IPS DF 19.7 (cell line): ENCODE measurements at regions not wholly inside any gene's neighbourhood (a gene's known extent, or its start where the extent isn't known, plus 50 kb on each side); places are given as distances from the start of the nearest gene placed in this dataset.

Experiments used
- DNase-seq: peaks from one replicate; pipeline ENCODE4 v3.0.0-alpha.2; 2013; ENCODE audit warnings: low read depth, low spot score

DNA sequence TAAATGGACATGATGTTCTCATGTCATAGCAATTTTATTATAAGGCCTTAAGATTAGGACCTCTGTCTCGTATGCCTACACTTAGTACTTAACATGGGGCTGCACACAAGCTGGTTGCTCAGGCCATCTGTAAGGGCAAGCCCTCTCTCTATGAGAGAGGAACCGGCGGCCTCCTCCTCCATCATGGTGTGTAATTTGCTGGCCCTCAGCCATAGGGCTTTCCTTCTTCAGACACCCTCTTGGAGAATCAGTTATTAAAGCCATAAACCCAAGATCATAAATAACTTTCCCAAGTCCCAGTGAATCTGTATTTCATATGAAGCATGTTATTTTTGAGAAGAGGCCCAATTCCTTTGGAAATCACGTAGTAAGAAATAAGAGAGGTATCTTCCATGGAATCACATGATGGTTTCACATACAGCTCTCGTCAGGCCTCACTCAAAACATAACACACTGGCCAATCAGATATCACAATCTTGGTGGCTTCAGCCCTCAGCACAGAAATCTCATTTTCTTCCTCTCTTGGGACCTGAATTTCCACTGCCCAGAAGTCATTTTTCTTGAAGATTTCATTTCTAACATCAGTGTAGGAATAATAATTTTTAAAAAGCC lies 92.6 kb downstream of the RDH14 start:
- DNase-seq: no peak

DNA sequence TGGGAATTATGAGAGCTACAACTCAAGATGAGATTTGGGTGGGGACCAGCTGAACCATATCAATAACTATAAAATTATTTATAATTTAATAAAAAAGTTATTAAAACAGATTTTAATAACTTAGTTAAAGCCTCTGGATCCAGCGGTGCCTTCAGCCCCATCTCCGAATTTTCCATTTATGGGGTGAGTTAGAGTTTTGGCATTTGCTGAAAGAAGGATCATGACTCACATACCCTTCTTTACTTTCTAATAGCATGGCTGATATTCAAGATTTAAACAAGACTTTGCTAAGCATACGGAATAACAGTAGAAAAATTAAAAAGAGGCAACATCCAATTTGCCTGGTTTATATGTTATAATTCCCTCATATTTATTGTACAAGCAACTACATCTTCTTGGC lies 94.5 kb downstream of the RDH14 start:
- DNase-seq: no peak

DNA sequence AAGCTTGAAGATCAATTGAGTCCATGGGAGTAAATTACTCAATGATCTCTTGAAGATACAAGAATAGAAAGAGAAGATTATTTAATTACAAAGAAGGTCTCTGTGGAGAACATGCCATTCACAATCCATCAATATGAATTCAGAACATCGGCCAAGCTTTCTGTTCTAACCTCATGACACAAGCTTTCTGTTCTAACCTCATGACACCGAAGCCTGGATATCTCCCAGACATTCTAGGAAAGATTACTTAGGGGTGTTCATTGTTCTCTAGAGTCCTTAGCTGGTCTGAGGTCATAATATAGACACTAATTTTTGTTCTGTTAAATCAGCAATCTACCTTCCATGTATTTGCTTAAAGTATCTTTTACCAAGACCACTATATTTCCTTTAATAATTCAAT lies 95.5 kb downstream of the RDH14 start:
- no peak for DNase-seq

DNA sequence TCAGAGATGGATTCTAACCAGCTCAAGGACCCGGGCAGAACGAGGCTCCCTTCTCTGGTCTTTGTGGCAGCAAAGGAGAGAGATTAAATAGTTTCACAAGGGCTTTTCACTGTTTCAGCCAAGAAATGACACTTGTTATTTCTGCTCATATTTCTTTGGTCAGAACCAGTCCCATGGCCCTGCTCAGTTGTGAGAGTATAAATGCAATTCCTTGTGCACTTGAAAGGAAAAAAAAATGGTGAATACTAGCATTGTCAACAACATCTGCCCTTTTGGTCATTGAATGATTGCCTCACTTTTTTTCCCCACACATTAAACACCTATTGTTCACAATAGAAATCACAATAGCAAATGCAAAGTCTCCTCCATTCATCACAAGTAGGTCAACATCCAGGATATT lies 104.4 kb downstream of the RDH14 start:
- DNase-seq: no peak

DNA sequence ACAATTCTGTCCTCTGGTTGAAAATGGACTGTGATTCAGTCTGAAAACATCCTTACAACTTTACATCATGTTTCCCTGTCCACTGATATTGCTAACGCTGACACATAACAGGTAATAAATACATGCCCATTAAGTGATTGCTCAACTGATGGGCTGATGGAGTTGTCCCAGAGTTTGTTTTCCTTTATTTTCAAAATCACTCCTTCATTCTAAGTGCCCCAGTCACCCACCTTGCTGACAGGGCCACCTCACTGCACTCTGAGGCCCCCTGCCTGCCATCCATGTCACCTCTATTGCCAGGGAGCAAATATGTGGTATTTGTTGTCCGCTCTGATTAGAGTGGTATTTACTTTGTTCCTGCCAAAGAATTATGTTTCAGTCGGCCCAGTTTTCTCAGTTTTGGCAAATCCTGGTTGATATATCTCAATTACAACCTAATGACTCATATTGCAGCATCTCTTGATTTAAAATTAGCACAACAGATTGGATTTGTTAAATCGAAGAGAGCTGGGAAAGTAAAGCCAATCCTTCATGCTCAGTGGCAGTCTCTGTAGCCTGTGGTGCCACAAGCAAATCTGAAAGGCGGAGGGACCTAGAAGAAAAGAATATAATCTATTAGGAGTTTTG lies 105.1 kb downstream of the RDH14 start:
- no peak for DNase-seq

DNA sequence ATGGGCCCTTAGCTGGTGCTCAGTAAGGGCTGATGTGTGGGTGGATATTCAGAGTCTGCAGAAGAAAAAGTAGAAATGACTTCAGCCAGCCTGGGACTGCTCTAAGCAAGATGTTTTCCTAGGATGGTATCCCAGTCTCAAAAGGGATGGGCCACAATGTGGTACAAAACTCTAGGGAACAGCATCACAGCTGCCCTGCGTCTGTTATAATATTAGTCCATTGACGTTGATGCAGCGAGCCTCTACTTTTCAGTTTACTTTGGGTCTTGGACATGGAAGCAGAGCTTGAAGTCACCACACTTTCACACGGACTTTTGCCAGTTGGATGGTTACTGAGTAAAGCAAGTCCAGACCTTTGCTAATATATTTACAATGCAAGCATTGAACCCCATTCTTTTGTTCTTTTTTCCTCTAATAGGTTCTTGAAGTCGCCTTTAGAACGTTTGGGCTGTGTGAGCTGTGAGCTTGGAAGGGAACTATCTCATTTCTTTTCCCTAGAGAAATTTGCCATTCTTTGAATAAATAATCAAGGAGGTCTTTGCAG lies 105.7 kb downstream of the RDH14 start:
- no peak for DNase-seq

DNA sequence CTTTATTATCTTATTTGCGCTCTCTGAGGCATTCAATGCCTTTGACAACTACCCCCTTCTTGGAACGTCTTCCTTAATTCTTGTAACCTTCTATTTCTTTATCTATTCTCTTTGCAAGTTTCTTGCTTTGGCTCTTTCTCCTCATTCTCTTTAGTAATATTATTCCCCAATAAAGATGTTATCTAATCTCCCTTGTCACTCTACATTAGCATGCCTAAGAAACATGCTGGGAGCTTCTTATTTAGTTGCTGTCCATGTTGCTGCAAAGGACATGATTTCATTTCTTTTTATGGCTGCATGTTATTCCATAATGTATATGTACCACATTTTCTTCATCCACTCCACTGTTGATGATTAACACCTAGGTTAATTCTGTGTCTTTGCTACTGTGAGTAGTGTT lies 113.7 kb downstream of the RDH14 start:
- no peak for DNase-seq

DNA sequence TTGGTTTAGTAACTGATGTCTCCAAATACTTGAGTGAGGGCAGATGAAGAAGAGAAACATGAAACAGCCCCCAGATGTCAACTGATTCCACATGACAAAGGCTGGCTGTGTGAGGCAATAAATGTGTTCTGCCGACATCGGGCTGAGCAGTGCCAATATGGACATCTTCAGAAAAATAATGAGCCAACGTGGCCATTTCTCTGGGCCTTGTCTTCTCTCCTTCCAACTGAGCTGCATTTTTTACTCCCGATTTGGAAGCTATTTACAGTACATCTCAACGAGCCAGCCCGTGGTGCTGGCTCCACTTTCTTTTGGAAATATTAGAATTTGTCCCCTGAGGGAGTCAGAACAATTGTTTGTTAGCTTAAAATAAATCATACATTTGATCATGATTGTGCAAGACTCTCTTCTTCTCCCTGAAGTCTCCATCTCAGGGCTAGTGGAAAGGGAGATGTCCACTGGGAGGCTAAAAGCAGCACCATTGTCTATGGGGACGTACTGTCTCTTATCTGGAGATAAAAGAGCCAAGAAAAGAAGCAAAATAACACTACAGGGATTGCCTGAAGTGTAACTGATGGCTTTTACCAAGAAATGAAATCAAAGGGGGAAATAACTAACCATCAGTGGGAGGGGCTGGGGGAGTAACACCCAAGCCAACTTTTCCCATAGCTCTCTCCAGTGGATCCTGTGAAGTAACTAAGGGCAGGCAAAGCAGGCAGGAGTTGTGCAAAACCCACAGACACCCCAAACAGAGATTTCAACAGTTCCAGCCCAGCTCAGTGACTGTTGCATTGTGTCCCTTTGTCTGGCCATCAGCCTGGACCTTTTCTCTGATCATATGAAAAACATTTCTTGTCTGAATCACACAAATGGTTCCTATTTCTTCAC lies 114.8 kb downstream of the RDH14 start:
- DNase-seq: no peak

DNA sequence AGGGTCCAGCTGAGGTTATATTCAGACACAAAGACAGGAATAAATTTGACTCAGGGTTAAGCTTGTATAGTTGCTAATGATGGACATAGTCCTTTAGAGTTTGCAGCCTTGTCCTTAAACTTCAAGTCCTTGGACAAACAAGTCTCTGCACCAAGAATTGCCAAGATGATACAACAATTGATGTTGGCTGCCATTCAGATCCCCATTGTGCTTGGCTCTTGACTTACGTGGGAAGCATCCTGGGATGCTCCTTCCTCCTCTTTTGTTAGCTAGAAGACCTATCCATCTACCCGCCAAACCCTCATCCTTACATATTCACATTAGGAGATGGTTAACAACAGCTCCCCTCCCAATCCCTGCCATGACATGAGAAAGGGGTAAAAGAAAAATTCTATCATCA lies 115.6 kb downstream of the RDH14 start:
- no peak for DNase-seq

DNA sequence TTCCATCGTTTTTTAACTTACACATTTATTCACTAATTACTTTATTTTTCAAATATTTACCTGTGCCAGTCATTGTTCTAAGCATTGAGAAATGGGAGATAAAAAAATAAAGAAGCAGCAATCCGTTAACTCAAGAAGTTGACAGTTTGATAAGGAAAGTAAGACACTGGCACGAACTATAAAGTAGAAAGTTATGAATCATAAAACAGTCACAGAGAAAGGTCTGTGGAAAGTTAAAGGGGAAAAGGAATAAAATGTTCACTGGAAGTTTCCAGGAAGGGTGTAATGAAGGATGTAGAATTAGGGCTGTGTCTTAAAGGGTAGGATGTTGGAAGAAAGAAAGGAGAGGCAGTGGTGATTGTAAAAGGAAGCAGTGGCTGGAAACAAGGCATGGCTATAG lies 118.9 kb downstream of the RDH14 start:
- no peak for DNase-seq

DNA sequence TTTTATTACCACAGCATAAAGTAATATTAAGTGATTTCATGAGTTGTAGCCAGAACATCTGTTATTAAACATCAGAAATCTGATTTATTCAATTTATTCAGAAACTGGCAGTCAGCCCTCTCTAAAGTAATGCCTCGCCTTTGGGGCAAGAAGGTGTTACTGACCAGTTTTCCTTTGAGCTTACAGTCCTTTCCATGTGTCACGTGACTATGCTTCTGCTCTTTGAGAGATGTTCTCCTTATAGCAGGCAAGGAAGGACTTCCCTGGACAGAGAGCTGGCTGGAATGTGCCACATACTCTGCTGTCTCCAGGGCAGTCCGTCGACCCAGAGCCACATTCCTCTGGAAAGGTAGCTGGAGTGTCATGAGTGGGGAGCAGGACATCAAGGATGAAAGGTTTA lies 119.7 kb downstream of the RDH14 start:
- DNase-seq: no peak

DNA sequence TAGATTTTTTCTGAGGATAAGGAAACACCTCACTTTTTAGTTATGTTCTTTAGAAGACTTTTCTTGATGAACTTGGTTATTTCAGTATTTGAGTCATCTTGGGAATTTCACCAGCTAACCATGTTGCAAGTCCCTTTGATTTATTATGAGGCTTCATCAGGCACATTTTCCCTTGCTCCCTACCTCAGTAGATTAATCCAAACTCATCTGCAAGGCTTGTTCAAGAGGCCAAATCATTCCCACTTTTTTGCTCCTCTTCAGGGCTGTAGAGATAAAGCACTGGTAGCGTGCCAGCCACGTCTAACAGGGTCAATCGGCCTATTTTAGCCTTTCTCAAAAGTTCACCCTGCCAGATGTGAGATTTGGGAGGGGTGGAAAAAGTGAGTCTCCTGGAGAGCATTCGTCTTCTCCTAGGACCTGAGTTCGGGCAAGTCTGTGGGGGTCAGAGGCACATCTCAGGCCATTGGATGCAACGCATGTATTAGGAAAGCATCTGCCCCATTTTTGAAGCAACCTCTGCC lies 120.3 kb downstream of the RDH14 start:
- no peak for DNase-seq

DNA sequence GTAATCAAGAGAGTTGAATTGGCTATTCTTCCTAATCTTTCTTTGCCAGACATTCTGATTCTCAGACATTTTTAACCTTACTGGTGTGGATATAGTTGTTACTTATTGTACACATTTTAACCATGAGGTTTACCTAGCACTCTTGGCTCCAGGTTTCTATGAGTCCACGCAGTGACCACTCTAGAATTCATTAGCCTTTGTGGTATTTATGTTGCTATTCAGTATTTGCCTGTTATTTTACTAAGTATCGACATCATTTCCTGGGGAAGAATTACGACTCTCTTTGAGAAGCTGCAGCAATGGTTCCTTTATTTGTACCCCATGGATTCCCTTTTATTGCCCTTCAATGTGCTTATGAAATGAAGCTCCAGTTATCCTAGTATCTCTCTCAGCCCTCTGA lies 120.7 kb downstream of the RDH14 start:
- DNase-seq: no peak

DNA sequence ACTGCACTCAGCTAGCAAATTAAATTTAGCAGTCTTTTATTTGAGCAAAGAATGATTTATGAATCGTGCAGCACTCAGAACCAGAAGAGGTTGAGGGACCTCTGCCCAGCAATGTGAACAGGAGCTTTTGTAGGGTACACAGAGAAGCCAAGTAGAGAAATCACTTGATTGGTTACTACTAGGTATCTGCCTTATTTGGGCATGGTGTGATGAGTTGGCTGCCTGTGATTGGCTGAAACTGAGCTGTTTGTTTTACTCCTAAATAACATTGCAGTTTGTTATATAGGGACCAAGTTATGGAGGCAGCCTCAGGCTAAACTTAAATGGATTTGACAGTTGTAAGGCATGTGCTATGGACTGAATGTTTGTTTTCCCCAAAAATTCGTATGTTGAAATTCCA lies 122.5 kb downstream of the RDH14 start:
- DNase-seq: no peak

DNA sequence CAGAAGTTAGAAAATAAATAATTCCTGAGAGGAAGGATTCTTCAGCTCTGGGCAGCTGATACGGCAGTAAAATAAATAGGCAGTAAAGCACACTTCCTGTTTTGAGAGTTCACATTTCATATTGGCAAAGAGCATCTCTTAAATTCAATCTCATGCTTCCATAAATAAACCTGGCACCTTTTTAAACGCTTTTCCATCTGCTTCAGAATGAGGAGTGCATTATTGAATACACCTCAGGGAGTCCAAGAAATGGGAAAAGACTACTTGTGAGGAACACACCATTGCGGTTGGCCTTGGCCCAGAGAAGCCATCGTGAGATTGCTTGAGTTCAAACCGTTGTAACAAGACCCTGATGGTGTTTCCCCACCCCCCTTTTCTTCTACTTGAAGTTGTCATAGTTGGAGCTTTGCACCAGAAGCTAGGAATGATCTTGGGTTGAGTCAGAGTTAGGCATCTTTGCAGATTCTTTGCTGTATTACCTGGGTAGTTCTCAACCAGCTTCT lies 123.9 kb downstream of the RDH14 start:
- DNase-seq: no peak

DNA sequence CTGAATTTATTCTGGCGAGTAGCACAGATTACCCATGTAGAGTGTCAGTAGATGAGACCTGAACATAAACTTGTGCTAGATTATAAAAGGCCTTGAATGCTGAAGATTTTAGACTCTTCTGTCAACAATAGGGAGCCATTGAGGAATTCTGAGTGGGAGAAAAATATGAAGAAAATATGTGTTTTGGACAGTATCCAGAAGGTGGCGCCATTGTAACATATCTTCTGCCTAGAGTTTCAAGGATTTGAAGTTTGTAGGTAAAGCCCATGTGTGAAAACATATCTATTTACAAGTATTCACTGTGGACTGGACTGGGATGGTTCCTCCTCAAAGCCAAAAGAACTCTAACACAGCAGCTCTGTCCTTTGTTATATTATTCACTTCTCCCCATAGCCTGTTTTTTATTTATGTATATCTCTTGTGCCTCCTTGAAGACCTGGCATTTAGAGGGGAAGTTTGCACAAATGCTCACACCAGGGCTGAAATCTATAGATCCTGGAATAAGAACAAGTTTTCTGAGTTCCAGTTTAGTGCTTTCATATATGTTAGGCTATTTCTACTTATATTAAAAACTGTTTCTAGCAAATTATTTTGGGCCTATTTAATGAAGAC lies 124.9 kb downstream of the RDH14 start:
- no peak for DNase-seq

DNA sequence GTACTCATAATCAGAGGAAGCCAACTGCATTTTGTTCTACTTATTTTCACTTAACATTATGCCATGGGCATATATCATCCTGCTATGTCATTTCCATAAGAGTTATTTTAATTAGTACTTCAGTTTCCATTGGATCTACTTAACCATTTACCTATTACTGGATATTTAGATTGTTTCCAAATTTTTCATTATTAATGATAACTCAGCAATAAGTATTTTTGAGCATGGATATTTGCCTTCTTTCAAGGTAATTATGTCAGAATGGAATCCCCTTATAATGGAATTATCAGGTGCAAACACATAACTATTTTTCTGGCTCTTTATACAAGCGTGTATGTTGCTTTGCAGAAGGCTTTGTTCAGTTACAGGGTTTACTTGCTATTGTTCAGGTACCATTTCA lies 126.6 kb downstream of the RDH14 start:
- DNase-seq: no peak

DNA sequence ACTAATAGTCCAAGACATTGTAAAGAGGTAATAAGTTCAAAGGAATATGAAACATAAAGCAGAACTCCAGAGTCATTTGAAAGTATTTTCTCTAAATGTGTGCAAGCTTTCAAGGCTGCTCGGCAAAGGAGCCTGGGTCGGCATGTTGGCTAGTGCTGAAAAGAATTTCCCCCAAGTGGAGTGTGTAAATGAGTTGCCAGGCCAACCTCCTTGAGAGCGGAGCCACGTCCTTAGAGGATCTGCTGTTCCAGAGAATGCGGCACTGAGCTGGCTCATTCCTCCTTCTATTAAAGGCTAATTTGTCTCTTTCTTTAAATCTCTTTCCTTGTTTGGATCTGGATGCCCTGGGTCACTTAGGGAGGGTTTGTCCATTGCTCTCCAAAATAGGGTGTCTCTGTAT lies 127.5 kb downstream of the RDH14 start:
- DNase-seq: no peak

DNA sequence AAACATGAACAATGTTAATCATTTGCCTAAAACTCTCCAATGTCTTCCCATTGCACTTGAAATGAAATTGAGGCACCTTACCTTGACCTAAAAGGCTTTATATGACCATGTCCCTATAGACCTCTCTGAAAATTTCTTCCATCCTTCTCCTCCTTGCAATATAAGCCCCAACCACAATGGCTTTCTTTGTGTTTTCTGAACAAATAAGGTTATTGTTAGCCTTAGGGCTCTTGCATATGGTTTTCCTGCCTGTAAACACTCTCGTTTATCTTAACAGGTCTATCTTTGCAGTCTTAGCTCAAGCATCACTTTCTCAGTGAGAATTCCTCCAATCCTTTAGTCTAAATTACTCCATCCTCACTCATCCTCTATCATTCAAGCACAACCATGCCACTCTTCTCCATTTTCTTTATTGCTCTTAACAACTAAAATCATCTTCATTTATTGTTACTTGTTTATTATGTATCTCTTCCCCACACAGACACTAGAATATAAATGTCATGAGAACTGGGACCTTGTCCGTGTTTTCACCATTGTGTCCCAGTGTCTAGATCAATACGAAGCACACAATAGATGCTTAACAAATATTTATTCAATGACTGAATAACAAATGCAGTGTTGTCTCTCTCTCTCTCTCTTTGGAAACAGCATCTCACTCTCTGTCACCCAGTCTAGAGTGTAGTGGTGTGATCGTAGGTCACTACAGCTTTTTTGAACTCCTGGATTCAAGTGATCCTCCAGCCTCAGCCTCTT lies 129.3 kb downstream of the RDH14 start:
- no peak for DNase-seq

DNA sequence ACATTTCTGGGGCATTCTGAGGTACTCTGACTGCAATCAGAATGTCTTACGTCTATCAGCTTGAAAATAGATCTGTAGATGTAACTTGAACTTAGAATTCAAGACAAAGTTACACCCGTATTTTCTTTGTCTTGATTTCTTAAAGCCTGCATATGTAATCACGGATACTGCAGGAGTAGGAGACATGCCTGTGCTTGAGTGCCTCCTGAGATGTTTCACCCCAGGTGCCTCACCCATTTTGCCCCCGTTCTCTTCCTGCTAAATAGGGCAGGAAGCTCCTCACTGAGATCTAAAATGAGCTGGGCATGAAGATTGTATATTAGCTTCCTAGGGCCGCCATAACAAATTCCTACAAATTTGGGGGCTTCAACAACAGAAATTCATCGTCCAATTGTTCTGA lies 131.9 kb downstream of the RDH14 start:
- no peak for DNase-seq

DNA sequence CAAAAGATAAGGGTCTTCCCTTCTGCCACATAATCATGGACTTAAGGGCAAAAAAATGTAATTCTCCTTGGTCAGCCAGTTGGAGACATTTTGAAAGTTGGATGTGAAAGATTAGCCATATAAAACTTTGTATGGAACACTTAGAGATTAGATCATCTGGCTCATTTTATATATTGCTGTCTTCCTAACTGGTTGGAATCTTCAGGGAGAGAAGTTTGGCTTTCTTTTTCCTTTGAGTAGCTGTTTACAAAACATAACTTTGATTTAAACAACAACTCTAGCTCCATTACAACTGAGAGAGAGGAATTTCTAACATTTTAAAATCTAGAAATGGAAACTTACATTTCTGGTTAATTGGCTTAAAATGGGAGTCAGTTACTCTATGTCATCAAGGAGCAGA lies 132.7 kb downstream of the RDH14 start:
- no peak for DNase-seq
